HG03045 (cell line): ENCODE measurements at regions not wholly inside any gene's neighbourhood (a gene's known extent, or its start where the extent isn't known, plus 50 kb on each side); places are given as distances from the start of the nearest gene placed in this dataset.
"Not testable (repeated sequence)": the region's sequence is repeated elsewhere in the genome, so short reads cannot be mapped to it uniquely, and the experiment has no call there.

Experiments used
- ATAC-seq: cut with Tn5 transposase; IDR thresholded peaks from one replicate; pipeline ENCODE4 v1.9.1; 2021; ENCODE audit warnings: mild to moderate bottlenecking, moderate library complexity; ENCODE audit not compliant: unreplicated experiment

DNA sequence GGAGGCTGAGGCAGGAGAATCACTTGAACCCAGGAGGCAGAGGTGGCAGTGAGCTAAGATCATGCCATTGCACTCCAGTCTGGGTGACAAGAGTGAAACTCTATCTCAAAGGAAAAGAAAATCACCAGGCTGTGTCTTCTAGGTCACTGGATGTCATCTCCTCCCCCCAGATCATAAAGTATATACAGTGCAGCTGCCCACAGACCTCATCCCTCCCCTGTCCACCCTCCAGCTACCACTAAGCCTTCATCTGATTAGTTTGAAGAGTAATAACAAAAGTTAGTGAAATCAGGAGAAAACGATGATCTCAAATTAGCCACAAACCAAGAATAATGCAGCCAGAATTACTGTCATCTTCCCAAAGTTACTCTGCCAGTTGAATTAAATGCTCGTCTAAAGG is 117.2 kb downstream of the ZNF22 start:
- ATAC-seq, result not testable (repeated sequence)

- no peak for ATAC-seq
These were observed 118.2 kb downstream of the ZNF22 start for GRCh38 chr10:45118929-45119328.

DNA sequence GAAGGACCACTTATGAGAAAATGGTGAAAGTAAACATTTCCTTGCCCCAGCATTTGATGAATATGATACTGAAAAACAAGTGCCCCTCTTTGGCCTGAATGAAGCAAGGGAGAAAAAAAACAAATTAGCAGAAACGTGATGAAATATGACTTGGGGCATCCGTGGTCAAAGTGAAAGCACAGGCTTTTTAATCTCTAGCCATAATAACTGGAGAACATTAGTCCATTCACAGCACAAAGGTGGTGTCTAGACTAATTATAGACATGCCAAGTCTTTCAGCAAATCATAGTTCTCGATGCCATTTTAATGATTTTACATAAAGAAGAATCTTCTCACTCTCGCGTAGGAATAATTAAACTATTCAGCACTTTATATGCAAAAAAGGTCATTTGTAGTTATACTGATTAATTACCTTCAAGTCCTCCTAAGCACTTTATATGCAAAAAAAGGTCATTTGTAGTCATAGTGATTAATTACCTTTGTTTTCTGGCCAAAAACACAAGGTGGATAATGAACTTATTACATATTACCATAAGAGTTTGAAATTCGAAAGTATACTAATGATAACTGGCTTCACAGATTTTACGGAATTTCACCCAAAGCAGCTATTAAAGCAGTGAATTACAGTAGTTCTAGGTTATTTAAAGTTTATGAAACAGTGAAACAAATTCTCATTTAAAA is 121.6 kb downstream of the ZNF22 start:
- not testable (repeated sequence) for ATAC-seq

- ATAC-seq, result no peak
These were observed 134.9 kb downstream of the ZNF22 start for GRCh38 chr10:45135443-45136198.

- no peak for ATAC-seq
These were observed 135.5 kb downstream of the ZNF22 start for GRCh38 chr10:45136256-45136655.

DNA sequence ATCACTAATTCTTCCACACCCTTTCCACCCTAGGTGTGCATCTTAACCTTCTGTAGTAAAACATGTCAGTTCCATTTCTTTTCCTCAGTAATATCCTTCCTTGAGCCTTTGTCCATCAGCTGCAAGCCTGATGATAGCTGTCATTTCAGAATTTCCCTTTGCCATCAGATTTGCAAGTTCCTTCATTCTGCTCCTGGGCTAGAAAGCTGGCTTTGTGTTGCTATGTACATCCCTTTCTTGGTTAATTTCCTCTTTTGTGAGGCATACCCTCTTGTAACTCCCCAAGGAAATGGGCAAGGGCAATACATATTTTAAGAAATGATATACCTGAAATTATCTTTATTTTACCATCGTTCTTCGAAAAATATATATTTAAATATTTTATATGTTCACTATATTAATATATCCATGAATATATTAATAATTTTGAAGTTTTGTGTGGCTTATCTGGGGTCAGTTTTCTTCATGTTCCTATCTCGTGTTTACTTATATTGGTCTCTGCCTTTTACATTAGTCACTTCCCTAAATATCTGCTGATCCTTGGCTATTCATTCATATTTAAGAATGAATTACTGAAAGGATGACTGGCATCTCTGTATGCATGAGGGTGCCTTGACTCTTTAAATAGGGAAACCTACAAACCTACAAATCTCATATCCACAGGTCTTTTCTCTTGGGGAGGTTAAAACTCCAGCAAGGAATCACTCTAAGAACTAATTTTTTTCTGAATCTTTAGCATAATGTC is 143.8 kb downstream of the ZNF22 start:
- ATAC-seq, result no peak

DNA sequence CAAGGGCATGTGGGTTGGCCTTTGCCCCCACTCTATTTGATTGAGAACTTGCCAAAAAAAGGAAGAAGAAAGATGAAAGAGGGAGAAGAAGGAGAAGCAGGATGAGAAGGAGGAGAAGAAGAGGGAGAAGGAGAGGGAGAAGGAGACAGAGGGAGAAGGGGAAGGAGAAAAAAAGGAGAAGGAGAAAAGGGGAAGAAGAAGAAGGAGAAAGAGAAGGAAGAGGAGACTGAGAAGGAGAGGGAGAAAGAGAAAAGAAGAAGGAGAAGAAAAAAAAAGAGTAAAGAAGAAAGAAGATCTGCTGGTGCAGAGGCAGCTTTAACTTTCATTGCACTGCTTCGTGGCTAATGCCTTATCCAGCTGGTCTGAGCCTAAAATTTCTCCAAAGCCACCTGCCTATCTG is 144.4 kb downstream of the ZNF22 start:
- ATAC-seq, result not testable (repeated sequence)

DNA sequence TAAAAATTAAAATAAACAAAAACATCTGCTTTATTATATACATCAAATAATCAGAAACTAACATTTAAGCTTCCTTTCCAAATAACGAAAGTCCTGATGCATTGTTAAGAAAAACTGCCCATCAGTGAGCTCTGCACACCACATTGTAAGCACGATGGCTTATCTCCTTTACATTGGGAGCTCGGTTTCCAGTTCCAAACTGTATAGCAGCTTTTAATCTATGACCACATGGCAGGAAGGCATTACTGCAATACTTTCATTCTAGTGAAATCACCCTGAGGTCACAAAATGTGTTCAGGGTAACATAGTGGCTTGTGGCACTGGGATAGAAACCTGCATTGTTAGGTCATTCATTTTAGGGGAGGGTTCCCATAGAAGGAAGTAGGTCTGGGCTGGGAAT is 146.3 kb downstream of the ZNF22 start:
- ATAC-seq, result no peak

- no peak for ATAC-seq
These were observed 150.3 kb downstream of the ZNF22 start for GRCh38 chr10:45150997-45151396.

GRCh38 chr10:45151467-45152214 is 150.9 kb downstream of the ZNF22 start:
- no peak for ATAC-seq

DNA sequence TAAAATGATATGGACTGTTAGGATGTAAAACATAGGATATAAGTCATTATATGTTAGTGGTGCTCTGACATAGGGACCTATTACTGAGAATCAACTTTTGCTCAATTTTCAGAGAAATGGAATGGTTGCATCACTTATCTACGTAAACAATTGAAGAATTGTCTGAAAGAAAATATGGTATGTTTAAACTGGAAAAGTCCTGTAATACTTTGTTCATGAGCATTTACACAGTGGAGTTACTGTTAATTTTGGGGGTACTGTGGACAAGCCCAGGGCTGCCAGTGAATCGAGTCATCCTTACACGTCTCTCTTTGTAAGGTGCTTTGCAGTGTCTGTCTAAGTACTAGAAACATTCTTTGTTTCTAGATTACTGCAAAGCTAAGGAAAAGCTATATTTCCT is 152.0 kb downstream of the ZNF22 start:
- no peak for ATAC-seq

DNA sequence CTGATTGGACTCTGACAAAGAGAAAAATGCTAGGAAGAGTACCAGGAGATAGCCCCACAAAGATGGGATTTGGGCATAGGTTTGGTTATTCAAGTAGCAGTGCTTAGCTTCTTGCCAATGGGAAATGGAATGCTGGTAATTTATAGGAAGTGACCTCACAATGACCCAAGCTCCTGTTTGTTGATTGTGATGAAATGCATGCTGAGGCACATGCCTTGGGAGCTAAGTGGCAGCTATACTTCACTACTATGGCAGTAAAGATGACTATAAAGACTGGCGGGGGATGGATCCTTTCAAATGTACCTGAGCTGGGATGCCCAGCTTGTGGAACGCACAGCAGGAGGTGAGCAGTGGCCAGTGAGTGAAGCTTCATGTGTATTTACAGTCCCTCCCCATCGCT is 153.8 kb downstream of the ZNF22 start:
- no peak for ATAC-seq

GRCh38 chr10:45155784-45156183 is 155.1 kb downstream of the ZNF22 start:
- no peak for ATAC-seq

DNA sequence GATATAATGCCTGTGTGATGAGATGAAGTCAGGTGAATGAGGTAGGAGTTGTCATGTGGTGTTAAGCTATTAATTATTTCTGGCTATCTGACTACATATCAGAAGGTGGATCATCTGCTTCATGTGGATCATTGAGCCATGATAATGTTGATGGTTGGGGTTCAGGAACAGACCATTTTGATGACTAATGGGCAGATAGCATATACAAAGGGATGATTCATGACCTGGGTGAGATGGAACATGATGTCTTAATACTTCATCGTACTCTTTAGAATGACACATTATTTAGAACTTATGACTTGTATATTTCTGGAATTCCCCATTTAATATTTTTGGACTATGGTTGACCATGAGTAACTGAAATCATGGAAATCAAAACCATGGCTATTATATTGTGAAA is 155.1 kb downstream of the OR13A1 start:
- ATAC-seq, result no peak

DNA sequence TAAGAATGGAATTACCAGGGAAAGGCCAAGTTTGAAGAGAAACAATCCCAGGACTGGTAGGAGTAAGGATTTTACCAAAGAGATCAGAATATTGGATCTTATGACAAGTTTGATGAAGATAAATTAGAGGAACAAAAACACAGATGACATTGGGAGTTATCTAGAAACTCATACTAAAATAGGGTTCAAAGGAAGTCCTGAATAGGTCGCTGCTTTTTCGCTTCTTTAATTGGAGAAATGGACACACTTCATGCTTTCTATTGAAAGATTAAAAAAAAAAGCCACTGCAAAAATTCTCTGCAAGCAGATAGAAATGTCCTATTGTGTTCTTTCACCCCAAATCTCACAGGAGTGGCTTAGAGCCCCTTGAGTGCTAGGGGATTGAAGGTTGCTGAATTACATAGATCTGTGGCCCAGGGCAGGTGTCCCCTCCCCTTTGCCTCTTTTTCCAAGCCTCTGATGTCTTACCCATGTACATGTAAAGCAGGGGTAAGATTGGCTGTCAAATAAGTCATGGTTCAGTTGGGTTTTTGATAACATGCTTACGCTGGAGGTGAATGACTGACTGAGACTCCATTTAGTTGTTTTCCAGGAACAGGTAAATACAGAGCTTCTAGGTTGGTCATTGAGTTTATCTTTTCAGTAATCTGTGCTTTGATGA is 152.0 kb downstream of the OR13A1 start:
- ATAC-seq, result no peak

DNA sequence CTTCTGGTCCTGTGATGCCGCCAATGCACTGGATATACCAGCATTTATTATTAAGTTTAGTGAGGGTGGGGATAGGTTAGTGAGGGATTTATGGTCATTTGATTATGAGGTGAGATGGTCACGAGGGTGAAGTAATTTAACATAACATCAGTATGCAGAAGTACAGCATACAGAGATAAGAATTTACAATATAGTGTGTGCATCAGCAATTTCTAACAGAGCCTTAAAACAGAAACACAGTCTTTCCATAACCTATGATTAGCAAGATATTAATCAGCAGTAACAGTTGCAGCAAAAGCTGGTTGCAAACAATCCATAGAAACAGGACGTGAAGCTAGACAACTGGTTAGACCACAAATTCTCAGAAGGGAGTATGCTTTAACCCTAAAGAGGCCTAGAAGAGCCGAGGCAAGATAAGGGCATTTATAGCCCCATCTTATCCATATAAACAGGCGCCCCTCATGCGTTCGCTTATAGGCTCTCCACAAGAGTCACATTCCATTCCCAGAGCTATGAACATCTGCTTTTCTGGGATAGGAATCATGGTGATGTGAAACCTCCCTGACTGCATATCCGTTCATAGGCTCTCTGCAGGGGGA is 139.8 kb downstream of the OR13A1 start:
- ATAC-seq, result not testable (repeated sequence)

DNA sequence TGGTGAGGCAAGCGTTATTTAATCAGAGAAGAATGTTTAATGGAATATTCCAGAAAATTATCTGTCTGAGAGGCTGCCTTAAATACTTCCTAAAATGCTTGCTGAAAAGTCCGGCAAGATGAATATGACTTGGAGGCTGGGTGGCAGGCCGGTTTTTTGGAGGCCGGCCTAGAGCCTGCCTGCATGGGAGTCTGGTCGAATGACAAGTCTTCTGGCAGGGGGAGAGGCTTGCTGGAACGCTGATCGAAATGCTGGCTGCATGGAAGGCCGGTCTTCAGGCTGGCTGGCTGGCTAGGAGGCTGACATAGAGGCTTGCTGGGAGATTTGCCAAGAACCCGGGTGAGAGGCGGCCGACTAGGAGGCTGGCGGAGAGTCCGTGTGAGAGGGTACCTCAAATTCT is 135.7 kb downstream of the OR13A1 start:
- no peak for ATAC-seq

DNA sequence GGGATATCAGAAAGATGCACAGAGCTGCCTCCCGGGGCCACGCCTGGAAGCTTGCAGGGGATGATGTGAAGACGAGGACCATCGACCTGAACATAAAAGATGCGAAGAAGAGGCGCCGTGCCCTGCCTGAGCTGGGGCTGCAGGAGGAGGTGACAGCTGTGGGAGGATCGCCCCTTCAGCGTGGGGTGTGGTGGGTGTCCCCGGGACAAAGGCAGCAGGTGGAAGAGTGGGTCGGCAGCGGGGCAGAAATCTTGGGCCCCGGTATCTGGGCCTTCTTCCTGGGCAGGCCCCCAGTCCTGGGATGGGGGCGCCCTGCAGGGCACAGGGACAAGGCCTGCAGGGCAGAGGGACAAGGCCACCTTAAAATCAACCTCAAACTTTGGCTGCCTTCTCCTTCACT is 134.9 kb downstream of the OR13A1 start:
- no peak for ATAC-seq

DNA sequence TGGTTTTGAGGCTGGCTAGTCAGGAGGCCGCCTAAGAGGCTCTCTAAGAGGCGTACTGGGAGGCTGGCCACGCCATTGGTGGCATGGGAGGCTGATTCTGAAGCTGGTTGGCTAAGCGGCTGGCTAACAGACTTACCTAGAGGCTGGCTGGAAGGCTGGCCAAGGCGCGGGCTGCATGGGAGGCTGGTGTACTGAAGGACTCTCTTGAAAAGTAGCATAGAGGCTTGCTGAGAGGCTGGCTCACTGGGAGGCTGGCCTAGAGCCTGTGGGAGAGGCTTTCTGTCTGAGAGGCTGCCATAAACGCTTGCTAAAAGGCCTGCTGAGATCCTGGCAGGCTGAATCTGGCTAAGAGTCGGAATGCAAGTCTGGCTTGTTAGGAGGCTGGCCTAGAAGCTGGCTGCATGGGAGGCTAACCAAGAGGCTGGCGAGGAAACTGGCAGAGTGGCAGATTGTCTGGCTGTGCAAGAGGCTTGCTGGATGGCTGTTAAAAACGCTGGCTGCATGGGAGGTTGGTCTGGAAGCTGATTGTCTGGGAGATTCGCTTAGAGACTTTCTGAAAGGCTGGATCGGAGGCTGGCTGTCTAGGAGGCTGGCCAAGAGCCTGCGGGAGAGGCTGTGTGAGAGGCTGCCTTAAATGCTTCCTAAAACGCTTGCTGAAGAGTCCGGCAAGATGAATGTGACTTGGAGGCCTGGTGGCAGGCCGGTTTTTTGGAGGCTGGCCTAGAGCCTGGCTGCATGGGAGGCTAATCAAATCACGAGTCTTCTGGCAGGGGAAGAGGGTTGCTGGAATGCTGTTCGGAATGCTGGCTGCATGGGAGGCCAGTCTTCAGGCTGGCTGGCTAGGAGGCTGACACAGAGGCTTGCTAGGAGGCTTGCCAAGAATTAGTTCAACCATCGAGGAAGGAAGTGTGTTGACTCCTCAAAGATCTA is 134.2 kb downstream of the OR13A1 start:
- no peak for ATAC-seq
